ENCODE measurements at regions not wholly inside any gene's neighbourhood (a gene's known extent, or its start where the extent isn't known, plus 50 kb on each side); places are given as distances from the start of the nearest gene placed in this dataset.

DNA sequence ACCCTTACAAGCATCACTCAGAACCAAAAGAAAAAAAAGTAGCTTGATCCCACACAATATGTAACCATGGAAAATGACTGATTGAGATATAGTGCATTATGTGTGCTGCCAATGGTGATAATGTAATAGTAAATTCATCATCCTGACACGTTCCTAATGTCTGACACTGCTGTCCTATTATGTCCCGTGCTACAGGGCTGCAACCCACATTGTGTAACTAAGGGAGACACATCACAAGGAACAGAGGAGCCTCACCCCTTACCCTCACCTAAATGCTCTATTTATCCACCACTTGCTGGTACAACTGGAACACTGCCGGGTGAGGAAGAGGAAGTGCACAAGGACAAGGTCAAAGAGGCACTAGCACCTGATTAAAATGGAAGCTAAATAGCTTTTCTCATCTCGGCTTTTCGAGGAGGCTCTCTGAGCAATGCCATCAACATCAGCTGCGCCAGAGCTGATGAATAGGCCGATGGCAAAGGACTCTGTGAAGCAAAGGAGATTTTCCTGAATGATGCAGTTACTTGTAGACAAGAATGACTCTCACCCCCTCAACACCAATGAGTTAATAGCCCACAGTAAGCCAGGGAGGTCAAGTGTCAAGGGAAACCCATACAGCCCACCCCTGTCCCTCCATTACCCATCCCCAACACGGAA, 181.6 kb downstream of the HNRNPD start:
- TF ChIP-seq POLR2A (IDR thresholded peaks at IDR 0.05; ENCODE audit: low read depth, low read length) = no peak
- TF ChIP-seq, protein P1, sequence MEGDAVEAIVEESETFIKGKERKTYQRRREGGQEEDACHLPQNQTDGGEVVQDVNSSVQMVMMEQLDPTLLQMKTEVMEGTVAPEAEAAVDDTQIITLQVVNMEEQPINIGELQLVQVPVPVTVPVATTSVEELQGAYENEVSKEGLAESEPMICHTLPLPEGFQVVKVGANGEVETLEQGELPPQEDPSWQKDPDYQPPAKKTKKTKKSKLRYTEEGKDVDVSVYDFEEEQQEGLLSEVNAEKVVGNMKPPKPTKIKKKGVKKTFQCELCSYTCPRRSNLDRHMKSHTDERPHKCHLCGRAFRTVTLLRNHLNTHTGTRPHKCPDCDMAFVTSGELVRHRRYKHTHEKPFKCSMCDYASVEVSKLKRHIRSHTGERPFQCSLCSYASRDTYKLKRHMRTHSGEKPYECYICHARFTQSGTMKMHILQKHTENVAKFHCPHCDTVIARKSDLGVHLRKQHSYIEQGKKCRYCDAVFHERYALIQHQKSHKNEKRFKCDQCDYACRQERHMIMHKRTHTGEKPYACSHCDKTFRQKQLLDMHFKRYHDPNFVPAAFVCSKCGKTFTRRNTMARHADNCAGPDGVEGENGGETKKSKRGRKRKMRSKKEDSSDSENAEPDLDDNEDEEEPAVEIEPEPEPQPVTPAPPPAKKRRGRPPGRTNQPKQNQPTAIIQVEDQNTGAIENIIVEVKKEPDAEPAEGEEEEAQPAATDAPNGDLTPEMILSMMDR (IDR thresholded peaks at IDR 0.05 in 2 of 3, conservative IDR thresholded peaks at IDR 0.05 in 1 of 3; ENCODE audit: control insufficient read depth in 2 of 3, extremely low read depth in 1 of 3, insufficient read depth in 1 of 3, low read depth in 3 of 3, low read length in 3 of 3) = no peak
- TF ChIP-seq ZNF274 (IDR thresholded peaks at IDR 0.05; ENCODE audit: insufficient read depth, insufficient read length) = no peak
- TF ChIP-seq, protein P2, sequence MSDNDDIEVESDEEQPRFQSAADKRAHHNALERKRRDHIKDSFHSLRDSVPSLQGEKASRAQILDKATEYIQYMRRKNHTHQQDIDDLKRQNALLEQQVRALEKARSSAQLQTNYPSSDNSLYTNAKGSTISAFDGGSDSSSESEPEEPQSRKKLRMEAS (IDR thresholded peaks at IDR 0.05; ENCODE audit: low read depth, low read length) = no peak
- TF ChIP-seq, protein P3, sequence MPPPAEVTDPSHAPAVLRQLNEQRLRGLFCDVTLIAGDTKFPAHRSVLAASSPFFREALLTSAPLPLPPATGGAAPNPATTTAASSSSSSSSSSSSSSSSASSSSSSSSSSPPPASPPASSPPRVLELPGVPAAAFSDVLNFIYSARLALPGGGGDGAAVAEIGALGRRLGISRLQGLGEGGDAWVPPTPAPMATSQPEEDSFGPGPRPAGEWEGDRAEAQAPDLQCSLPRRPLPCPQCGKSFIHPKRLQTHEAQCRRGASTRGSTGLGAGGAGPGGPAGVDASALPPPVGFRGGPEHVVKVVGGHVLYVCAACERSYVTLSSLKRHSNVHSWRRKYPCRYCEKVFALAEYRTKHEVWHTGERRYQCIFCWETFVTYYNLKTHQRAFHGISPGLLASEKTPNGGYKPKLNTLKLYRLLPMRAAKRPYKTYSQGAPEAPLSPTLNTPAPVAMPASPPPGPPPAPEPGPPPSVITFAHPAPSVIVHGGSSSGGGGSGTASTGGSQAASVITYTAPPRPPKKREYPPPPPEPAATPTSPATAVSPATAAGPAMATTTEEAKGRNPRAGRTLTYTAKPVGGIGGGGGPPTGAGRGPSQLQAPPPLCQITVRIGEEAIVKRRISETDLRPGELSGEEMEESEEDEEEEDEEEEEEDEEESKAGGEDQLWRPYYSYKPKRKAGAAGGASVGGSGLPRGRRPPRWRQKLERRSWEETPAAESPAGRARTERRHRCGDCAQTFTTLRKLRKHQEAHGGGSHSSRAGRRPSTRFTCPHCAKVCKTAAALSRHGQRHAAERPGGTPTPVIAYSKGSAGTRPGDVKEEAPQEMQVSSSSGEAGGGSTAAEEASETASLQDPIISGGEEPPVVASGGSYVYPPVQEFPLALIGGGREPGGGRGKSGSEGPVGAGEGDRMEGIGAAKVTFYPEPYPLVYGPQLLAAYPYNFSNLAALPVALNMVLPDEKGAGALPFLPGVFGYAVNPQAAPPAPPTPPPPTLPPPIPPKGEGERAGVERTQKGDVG (CRISPR knock-in tag; IDR thresholded peaks at IDR 0.05) = no peak
- no peak for TF ChIP-seq NBN (IDR thresholded peaks at IDR 0.05)
- TF ChIP-seq TBL1XR1 (IDR thresholded peaks at IDR 0.05; ENCODE audit: low read depth, low read length) = no peak
- TF ChIP-seq EP300 (IDR thresholded peaks at IDR 0.05; ENCODE audit: borderline replicate concordance in 1 of 2, control insufficient read depth in 1 of 2, low read depth in 2 of 2, low read length in 2 of 2) = no peak
- no peak for TF ChIP-seq CBX5 (IDR thresholded peaks at IDR 0.05; ENCODE audit: low read depth)
- TF ChIP-seq, protein P4, sequence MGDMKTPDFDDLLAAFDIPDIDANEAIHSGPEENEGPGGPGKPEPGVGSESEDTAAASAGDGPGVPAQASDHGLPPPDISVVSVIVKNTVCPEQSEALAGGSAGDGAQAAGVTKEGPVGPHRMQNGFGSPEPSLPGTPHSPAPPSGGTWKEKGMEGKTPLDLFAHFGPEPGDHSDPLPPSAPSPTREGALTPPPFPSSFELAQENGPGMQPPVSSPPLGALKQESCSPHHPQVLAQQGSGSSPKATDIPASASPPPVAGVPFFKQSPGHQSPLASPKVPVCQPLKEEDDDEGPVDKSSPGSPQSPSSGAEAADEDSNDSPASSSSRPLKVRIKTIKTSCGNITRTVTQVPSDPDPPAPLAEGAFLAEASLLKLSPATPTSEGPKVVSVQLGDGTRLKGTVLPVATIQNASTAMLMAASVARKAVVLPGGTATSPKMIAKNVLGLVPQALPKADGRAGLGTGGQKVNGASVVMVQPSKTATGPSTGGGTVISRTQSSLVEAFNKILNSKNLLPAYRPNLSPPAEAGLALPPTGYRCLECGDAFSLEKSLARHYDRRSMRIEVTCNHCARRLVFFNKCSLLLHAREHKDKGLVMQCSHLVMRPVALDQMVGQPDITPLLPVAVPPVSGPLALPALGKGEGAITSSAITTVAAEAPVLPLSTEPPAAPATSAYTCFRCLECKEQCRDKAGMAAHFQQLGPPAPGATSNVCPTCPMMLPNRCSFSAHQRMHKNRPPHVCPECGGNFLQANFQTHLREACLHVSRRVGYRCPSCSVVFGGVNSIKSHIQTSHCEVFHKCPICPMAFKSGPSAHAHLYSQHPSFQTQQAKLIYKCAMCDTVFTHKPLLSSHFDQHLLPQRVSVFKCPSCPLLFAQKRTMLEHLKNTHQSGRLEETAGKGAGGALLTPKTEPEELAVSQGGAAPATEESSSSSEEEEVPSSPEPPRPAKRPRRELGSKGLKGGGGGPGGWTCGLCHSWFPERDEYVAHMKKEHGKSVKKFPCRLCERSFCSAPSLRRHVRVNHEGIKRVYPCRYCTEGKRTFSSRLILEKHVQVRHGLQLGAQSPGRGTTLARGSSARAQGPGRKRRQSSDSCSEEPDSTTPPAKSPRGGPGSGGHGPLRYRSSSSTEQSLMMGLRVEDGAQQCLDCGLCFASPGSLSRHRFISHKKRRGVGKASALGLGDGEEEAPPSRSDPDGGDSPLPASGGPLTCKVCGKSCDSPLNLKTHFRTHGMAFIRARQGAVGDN (IDR thresholded peaks at IDR 0.05) = no peak
- TF ChIP-seq, protein P5, sequence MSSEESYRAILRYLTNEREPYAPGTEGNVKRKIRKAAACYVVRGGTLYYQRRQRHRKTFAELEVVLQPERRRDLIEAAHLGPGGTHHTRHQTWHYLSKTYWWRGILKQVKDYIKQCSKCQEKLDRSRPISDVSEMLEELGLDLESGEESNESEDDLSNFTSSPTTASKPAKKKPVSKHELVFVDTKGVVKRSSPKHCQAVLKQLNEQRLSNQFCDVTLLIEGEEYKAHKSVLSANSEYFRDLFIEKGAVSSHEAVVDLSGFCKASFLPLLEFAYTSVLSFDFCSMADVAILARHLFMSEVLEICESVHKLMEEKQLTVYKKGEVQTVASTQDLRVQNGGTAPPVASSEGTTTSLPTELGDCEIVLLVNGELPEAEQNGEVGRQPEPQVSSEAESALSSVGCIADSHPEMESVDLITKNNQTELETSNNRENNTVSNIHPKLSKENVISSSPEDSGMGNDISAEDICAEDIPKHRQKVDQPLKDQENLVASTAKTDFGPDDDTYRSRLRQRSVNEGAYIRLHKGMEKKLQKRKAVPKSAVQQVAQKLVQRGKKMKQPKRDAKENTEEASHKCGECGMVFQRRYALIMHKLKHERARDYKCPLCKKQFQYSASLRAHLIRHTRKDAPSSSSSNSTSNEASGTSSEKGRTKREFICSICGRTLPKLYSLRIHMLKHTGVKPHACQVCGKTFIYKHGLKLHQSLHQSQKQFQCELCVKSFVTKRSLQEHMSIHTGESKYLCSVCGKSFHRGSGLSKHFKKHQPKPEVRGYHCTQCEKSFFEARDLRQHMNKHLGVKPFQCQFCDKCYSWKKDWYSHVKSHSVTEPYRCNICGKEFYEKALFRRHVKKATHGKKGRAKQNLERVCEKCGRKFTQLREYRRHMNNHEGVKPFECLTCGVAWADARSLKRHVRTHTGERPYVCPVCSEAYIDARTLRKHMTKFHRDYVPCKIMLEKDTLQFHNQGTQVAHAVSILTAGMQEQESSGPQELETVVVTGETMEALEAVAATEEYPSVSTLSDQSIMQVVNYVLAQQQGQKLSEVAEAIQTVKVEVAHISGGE (CRISPR knock-in tag; IDR thresholded peaks at IDR 0.05) = no peak
- TF ChIP-seq, protein P6, sequence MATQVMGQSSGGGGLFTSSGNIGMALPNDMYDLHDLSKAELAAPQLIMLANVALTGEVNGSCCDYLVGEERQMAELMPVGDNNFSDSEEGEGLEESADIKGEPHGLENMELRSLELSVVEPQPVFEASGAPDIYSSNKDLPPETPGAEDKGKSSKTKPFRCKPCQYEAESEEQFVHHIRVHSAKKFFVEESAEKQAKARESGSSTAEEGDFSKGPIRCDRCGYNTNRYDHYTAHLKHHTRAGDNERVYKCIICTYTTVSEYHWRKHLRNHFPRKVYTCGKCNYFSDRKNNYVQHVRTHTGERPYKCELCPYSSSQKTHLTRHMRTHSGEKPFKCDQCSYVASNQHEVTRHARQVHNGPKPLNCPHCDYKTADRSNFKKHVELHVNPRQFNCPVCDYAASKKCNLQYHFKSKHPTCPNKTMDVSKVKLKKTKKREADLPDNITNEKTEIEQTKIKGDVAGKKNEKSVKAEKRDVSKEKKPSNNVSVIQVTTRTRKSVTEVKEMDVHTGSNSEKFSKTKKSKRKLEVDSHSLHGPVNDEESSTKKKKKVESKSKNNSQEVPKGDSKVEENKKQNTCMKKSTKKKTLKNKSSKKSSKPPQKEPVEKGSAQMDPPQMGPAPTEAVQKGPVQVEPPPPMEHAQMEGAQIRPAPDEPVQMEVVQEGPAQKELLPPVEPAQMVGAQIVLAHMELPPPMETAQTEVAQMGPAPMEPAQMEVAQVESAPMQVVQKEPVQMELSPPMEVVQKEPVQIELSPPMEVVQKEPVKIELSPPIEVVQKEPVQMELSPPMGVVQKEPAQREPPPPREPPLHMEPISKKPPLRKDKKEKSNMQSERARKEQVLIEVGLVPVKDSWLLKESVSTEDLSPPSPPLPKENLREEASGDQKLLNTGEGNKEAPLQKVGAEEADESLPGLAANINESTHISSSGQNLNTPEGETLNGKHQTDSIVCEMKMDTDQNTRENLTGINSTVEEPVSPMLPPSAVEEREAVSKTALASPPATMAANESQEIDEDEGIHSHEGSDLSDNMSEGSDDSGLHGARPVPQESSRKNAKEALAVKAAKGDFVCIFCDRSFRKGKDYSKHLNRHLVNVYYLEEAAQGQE (IDR thresholded peaks at IDR 0.05; ENCODE audit: low read depth, low read length) = no peak
- TF ChIP-seq SMC3 (IDR thresholded peaks at IDR 0.05; ENCODE audit: borderline replicate concordance, low read length) = no peak

Data from GM12878 (cell line).